Loucy (cell line): ENCODE measurements at regions not wholly inside any gene's neighbourhood (a gene's known extent, or its start where the extent isn't known, plus 50 kb on each side); places are given as distances from the start of the nearest gene placed in this dataset.

Experiments
- CTCF ChIP-seq: fragments of 200-600 bp; sonication (generic); conservative IDR thresholded peaks from 2 replicates; pipeline ENCODE4 v1.5.1; 2014; ENCODE audit warnings: mild to moderate bottlenecking, antibody characterized with exemption, low read length
- EZH2phosphoT487 ChIP-seq: fragments of 200-600 bp; IDR thresholded peaks from 2 replicates; pipeline ENCODE4 v1.6.1; 2018; ENCODE audit warnings: antibody characterized with exemption, mild to moderate bottlenecking, moderate library complexity, borderline replicate concordance

GRCh38 chr6:85058806-85059205 lies 294.4 kb upstream of the TBX18 start:
- TF ChIP-seq CTCF = no peak
- TF ChIP-seq EZH2phosphoT487 = no peak
